A549 (cell line): ENCODE measurements at regions not wholly inside any gene's neighbourhood (a gene's known extent, or its start where the extent isn't known, plus 50 kb on each side); places are given as distances from the start of the nearest gene placed in this dataset.

ENCODE experiments used
- CBX2 ChIP-seq: fragments of 200-600 bp; sonication (generic); IDR thresholded peaks from 2 replicates; pipeline ENCODE4 v1.6.1; 2016; ENCODE audit warnings: low read depth, mild to moderate bottlenecking, borderline replicate concordance
- EHF ChIP-seq: fragments of 250-450 bp; sonication (Bioruptor Pico); IDR thresholded peaks from 2 replicates; pipeline ENCODE4 v1.5.0; 2020; ENCODE audit warnings: mild to moderate bottlenecking
- FOSL2 ChIP-seq, 2 experiments: fragments of 450-650 bp in 1 of 2; fragments of >200 bp in 1 of 2; sonication (Bioruptor Twin) in 1 of 2; formaldehyde crosslinking; IDR thresholded peaks; 2 replicates each; pipeline versions ENCODE4 v1.5.0 to v1.6.1; 2016 to 2020; ENCODE audit warnings: mild to moderate bottlenecking in 1 of 2, moderate library complexity in 1 of 2
- HOXA7 ChIP-seq: fragments of 250-450 bp; sonication (Bioruptor Pico); IDR thresholded peaks from 2 replicates; pipeline ENCODE4 v1.5.0; 2020; ENCODE audit warnings: mild to moderate bottlenecking, moderate library complexity
- JUN ChIP-seq, 2 experiments: fragments of >200 bp; sonication (Bioruptor Twin); formaldehyde crosslinking; IDR thresholded peaks; 2 replicates in 1 of 2; 3 replicates in 1 of 2; pipeline ENCODE4 v1.6.1; 2016 to 2017
- JUNB ChIP-seq: fragments of >200 bp; sonication (Bioruptor Twin); formaldehyde crosslinking; IDR thresholded peaks from 2 replicates; pipeline ENCODE4 v1.6.1; 2016
- MYC ChIP-seq: IDR thresholded peaks from 2 replicates; pipeline ENCODE4 v1.6.1; 2012; ENCODE audit warnings: mild to moderate bottlenecking, inconsistent platforms, low read length, improper control_type of control experiment, borderline replicate concordance
- POLR2A ChIP-seq: IDR thresholded peaks from 2 replicates; pipeline ENCODE4 v1.6.1; 2012; ENCODE audit warnings: mild to moderate bottlenecking, low read length
- RAD21 ChIP-seq, 2 experiments: fragments of >200 bp in 1 of 2; sonication (Bioruptor Twin) in 1 of 2; formaldehyde crosslinking in 1 of 2; IDR thresholded peaks in 1 of 2; conservative IDR thresholded peaks in 1 of 2; 2 replicates in 1 of 2; 3 replicates in 1 of 2; pipeline ENCODE4 v1.6.1; 2012 to 2018; ENCODE audit warnings: inconsistent platforms in 1 of 2
- REST ChIP-seq: fragments of 200-600 bp; sonication (generic); IDR thresholded peaks from 2 replicates; pipeline ENCODE4 v1.6.1; 2016; ENCODE audit warnings: antibody characterized with exemption, mild to moderate bottlenecking, moderate library complexity
- RFX5 ChIP-seq: fragments of 450-650 bp; IDR thresholded peaks from 2 replicates; pipeline ENCODE4 v1.7.1; 2014; ENCODE audit warnings: antibody characterized with exemption, mild to moderate bottlenecking, moderate library complexity
- ZC3H11A ChIP-seq: fragments of 450-650 bp; IDR thresholded peaks from 2 replicates; pipeline ENCODE4 v1.6.1; 2014; ENCODE audit warnings: antibody characterized with exemption, mild to moderate bottlenecking
- TF ChIP-seq, protein P1 (sequence below): IDR thresholded peaks from 2 replicates; pipeline ENCODE4 v1.6.1; 2012
- TF ChIP-seq, protein P2 (sequence below): fragments of >200 bp; sonication (Bioruptor Twin); formaldehyde crosslinking; IDR thresholded peaks from 3 replicates; pipeline ENCODE4 v1.5.1; 2016

- TF ChIP-seq, protein P1, sequence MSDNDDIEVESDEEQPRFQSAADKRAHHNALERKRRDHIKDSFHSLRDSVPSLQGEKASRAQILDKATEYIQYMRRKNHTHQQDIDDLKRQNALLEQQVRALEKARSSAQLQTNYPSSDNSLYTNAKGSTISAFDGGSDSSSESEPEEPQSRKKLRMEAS, result no peak
- TF ChIP-seq, protein P2, sequence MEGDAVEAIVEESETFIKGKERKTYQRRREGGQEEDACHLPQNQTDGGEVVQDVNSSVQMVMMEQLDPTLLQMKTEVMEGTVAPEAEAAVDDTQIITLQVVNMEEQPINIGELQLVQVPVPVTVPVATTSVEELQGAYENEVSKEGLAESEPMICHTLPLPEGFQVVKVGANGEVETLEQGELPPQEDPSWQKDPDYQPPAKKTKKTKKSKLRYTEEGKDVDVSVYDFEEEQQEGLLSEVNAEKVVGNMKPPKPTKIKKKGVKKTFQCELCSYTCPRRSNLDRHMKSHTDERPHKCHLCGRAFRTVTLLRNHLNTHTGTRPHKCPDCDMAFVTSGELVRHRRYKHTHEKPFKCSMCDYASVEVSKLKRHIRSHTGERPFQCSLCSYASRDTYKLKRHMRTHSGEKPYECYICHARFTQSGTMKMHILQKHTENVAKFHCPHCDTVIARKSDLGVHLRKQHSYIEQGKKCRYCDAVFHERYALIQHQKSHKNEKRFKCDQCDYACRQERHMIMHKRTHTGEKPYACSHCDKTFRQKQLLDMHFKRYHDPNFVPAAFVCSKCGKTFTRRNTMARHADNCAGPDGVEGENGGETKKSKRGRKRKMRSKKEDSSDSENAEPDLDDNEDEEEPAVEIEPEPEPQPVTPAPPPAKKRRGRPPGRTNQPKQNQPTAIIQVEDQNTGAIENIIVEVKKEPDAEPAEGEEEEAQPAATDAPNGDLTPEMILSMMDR, result no peak
- TF ChIP-seq POLR2A (no peak), JUNB (no peak), RAD21 (conservative IDR thresholded peaks at IDR 0.05 in 1 of 2, IDR thresholded peaks at IDR 0.05 in 1 of 2) (no peak), FOSL2 (IDR thresholded peaks at IDR 0.05) (no peak), FOSL2 (CRISPR knock-in tag; IDR thresholded peaks at IDR 0.05) (no peak), ZC3H11A (no peak), RFX5 (no peak), HOXA7 (CRISPR knock-in tag) (no peak), EHF (CRISPR knock-in tag) (no peak), REST (no peak), CBX2 (no peak), MYC (no peak), JUN (IDR thresholded peaks at IDR 0.05) (no peak)
Observed at GRCh38 chr4:138952411-138952810, 63.2 kb upstream of the NOCT start.
